K562 (cell line): ENCODE measurements at regions not wholly inside any gene's neighbourhood (a gene's known extent, or its start where the extent isn't known, plus 50 kb on each side); places are given as distances from the start of the nearest gene placed in this dataset.

Experiments used
- ATAC-seq: fragments of 200-7000 bp; cut with Tn5 transposase; 3 replicates; pipeline ENCODE4 v1.9.1; 2020; ENCODE audit warnings: moderate library complexity
- BruUV-seq: library from RNA; stranded (reverse); fragments of 400-500 nt; replicated peaks from 2 replicates; lab custom pipeline; 2021; lab: Mats Ljungman, UMichigan
- CTCF ChIA-PET: fragments of 300-600 bp; formaldehyde crosslinking; extraction: SDS; loops from one replicate; lab custom pipeline; 2021; ENCODE audit warnings: low intra/inter-chr PET ratio; lab: Yijun Ruan, JAX
- POLR2A ChIA-PET: fragments of 300-600, 350-650 bp; sonication (Branson Sonifier 250); formaldehyde crosslinking; extraction: SDS; loops from one replicate; lab custom pipeline; 2021; ENCODE audit warnings: antibody characterized with exemption, inconsistent platforms; lab: Yijun Ruan, JAX
- DNase-seq, 4 experiments: peaks; one replicate each; pipeline versions ENCODE4 v3.0.0 to v3.0.0-alpha.2; 2011 to 2018; ENCODE audit warnings: low spot score in 3 of 4, mixed read lengths in 3 of 4; ENCODE audit errors: extremely low read depth in 1 of 4
- FAIRE-seq: peaks from 2 replicates; lab custom pipeline; 2011; peaks lifted over from hg19 to GRCh38; lab: Jason Lieb, UNC
- H2AFZ ChIP-seq: 2 replicates; pipeline ENCODE4 v1.6.0; 2011; ENCODE audit warnings: low read depth, low read length, control low read depth, inconsistent platforms
- H3K27ac ChIP-seq: fragments of 200-600 bp; 3 replicates; pipeline ENCODE4 v1.8.0; 2011; ENCODE audit warnings: low read depth, mild to moderate bottlenecking, control low read depth, inconsistent platforms, low read length, moderate library complexity, mixed read lengths; ENCODE audit errors: extremely low read depth
- H3K27me3 ChIP-seq, 2 experiments: fragments of 300-600 bp in 1 of 2; 2 replicates in 1 of 2; 3 replicates in 1 of 2; pipeline versions ENCODE4 v1.6.0 to v1.8.0; 2011; ENCODE audit warnings: inconsistent platforms in 2 of 2, low read length in 2 of 2, mild to moderate bottlenecking in 1 of 2, mixed read lengths in 1 of 2, moderate library complexity in 1 of 2; ENCODE audit not compliant: control insufficient read depth in 2 of 2, insufficient read depth in 2 of 2
- H3K36me3 ChIP-seq: fragments of 300-600 bp; 3 replicates; pipeline ENCODE4 v1.8.0; 2011; ENCODE audit warnings: mild to moderate bottlenecking, low read length, inconsistent platforms; ENCODE audit not compliant: control insufficient read depth, insufficient read depth
- H3K4me1 ChIP-seq, 2 experiments: fragments of 200-600 bp in 1 of 2; replicated peaks in 1 of 2; 2 replicates in 1 of 2; 3 replicates in 1 of 2; pipeline versions ENCODE4 v1.5.1 to v1.8.0; 2011; ENCODE audit warnings: inconsistent platforms in 2 of 2, low read length in 2 of 2, mild to moderate bottlenecking in 1 of 2, mixed read lengths in 1 of 2, moderate library complexity in 1 of 2; ENCODE audit not compliant: control insufficient read depth in 2 of 2, insufficient read depth in 2 of 2
- H3K4me2 ChIP-seq: 2 replicates; pipeline ENCODE4 v1.6.1; 2011; ENCODE audit warnings: low read length, control low read depth, inconsistent platforms, mixed read lengths; ENCODE audit not compliant: insufficient read depth
- H3K4me3 ChIP-seq: fragments of 200-600 bp; sonication (generic), shearing (Covaris generic); 2 replicates; pipeline ENCODE4 v1.5.1; 2016; ENCODE audit warnings: control low read depth, inconsistent platforms
- H3K79me2 ChIP-seq: fragments of 200-600 bp; 3 replicates; pipeline ENCODE4 v1.8.0; 2011; ENCODE audit warnings: low read length, inconsistent platforms; ENCODE audit not compliant: control insufficient read depth, insufficient read depth
- H3K9ac ChIP-seq, 2 experiments: 2 replicates each; pipeline versions ENCODE4 v1.6.0 to v1.6.1; 2011; ENCODE audit warnings: low read depth in 2 of 2, low read length in 2 of 2, control low read depth in 1 of 2, inconsistent platforms in 1 of 2, mild to moderate bottlenecking in 1 of 2, mixed read lengths in 1 of 2; ENCODE audit not compliant: insufficient read depth in 1 of 2
- H3K9me1 ChIP-seq: one replicate; pipeline ENCODE4 v1.6.0; 2011; ENCODE audit warnings: inconsistent platforms, mild to moderate bottlenecking, low read length, moderate library complexity; ENCODE audit not compliant: control insufficient read depth, insufficient read depth
- H3K9me3 ChIP-seq: replicated peaks from 2 replicates; pipeline ENCODE4 v1.5.1; 2011; ENCODE audit warnings: low read depth, low read length, inconsistent platforms; ENCODE audit not compliant: control insufficient read depth, insufficient read depth
- H4K20me1 ChIP-seq: replicated peaks from 2 replicates; pipeline ENCODE4 v1.6.1; 2011; ENCODE audit warnings: low read length, inconsistent platforms, mixed read lengths; ENCODE audit not compliant: control insufficient read depth, insufficient read depth
- ARNT ChIP-seq, 2 experiments: fragments of 450-650 bp; IDR thresholded peaks; 2 replicates each; pipeline ENCODE4 v1.6.1; 2016; ENCODE audit warnings: mild to moderate bottlenecking in 1 of 2
- DLX4 ChIP-seq: fragments of 250-450 bp; sonication (Bioruptor Pico); IDR thresholded peaks from 2 replicates; pipeline ENCODE4 v1.6.1; 2021; ENCODE audit warnings: mild to moderate bottlenecking
- ETS2 ChIP-seq: IDR thresholded peaks from 2 replicates; pipeline ENCODE4 v1.6.1; 2016; ENCODE audit warnings: borderline replicate concordance, missing genetic modification characterization, mild to moderate bottlenecking, moderate library complexity, missing compliant biosample characterization; ENCODE audit not compliant: poor library complexity, severe bottlenecking
- FOXP4 ChIP-seq: sonication (generic); formaldehyde crosslinking; IDR thresholded peaks from 2 replicates; pipeline ENCODE4 v1.8.0; 2022; ENCODE audit warnings: mild to moderate bottlenecking, missing genetic modification reagents, borderline replicate concordance
- HDAC1 ChIP-seq, 2 experiments: fragments of 450-650 bp; IDR thresholded peaks; 2 replicates each; pipeline ENCODE4 v1.6.1; 2016 to 2017; ENCODE audit warnings: inconsistent platforms in 1 of 2, mild to moderate bottlenecking in 1 of 2, moderate library complexity in 1 of 2
- JUND ChIP-seq, 2 experiments: IDR thresholded peaks; 2 replicates in 1 of 2; 3 replicates in 1 of 2; pipeline ENCODE4 v1.6.1; 2011; ENCODE audit warnings: borderline replicate concordance in 2 of 2, low read depth in 2 of 2, low read length in 2 of 2, improper control_type of control experiment in 1 of 2, missing biosample characterization in 1 of 2, missing genetic modification characterization in 1 of 2, missing genetic modification reagents in 1 of 2
- KDM5B ChIP-seq: fragments of 200-600 bp; sonication (generic); IDR thresholded peaks from 2 replicates; pipeline ENCODE4 v1.6.1; 2012; ENCODE audit warnings: low read depth, mild to moderate bottlenecking, moderate library complexity, low read length, control low read depth, inconsistent platforms; ENCODE audit not compliant: insufficient replicate concordance
- XRCC3 ChIP-seq: fragments of 450-650 bp; IDR thresholded peaks from 2 replicates; pipeline ENCODE4 v1.6.1; 2017; ENCODE audit warnings: mild to moderate bottlenecking, moderate library complexity
- XRCC5 ChIP-seq: fragments of 200-400 bp; formaldehyde crosslinking; IDR thresholded peaks from 2 replicates; pipeline ENCODE4 v1.6.1; 2017; ENCODE audit warnings: low read depth, mild to moderate bottlenecking, low read length
- ZBTB1 ChIP-seq: sonication (generic); formaldehyde crosslinking; IDR thresholded peaks from 2 replicates; pipeline ENCODE4 v1.8.1; 2023; ENCODE audit warnings: missing genetic modification reagents, low read depth, mild to moderate bottlenecking, borderline replicate concordance
- ZFPM2 ChIP-seq: fragments of 250-450 bp; sonication (Bioruptor Pico); IDR thresholded peaks from 2 replicates; pipeline ENCODE4 v1.5.1; 2022; ENCODE audit warnings: mild to moderate bottlenecking
- ZNF311 ChIP-seq: fragments of 250-450 bp; sonication (Bioruptor Pico); IDR thresholded peaks from 2 replicates; pipeline ENCODE4 v1.4.0; 2020; ENCODE audit warnings: mild to moderate bottlenecking, moderate library complexity
- ZNF696 ChIP-seq: fragments of 250-450 bp; sonication (Bioruptor Pico); conservative IDR thresholded peaks from 2 replicates; pipeline ENCODE4 v1.4.0; 2020; ENCODE audit warnings: mild to moderate bottlenecking, moderate library complexity
- ZNF780A ChIP-seq: fragments of 250-450 bp; sonication (Bioruptor Pico); IDR thresholded peaks from 2 replicates; pipeline ENCODE4 v1.5.0; 2021; ENCODE audit warnings: mild to moderate bottlenecking
- WGBS: fragments of 100-300 bp; shearing (Covaris generic); methylation state at CpG from one replicate; pipeline ENCODE4 v1.1.6; 2016; ENCODE audit warnings: low coverage, mixed read lengths; ENCODE audit not compliant: insufficient coverage; ENCODE audit errors: missing lambda C conversion rate; 5-methylcytosine and 5-hydroxymethylcytosine counted together
- in situ Hi-C: fragments of 300-500 bp; cut with MboI; formaldehyde crosslinking; loops from 4 replicates; pipeline ENCODE4 v1.15.0; 2018; ENCODE audit warnings: inconsistent platforms, mixed read lengths
- intact Hi-C: fragments of 100-400 bp; cut with micrococcal nuclease; formaldehyde crosslinking; loops from 2 replicates; pipeline ENCODE4 v1.14.2; 2022
- TF ChIP-seq, protein P1 (sequence below): sonication (generic); formaldehyde crosslinking; IDR thresholded peaks from 2 replicates; pipeline ENCODE4 v1.9.0; 2022; ENCODE audit warnings: mild to moderate bottlenecking, missing genetic modification reagents

GRCh38 chr11:41836431-41836830 lies 377.0 kb upstream of the LRRC4C start:
- ChIA-PET POLR2A (no interaction called here), CTCF (no interaction called here)
- Histone ChIP-seq H3K9ac (no peak overlapping the region), H4K20me1 (no peaks in the 10 kb centered on the region), H3K27me3 (no peaks in the 10 kb centered on the region), H3K4me3 (no peak overlapping the region), H3K36me3 (no peaks in the 10 kb centered on the region), H3K79me2 (no peaks in the 10 kb centered on the region), H3K4me2 (no peak overlapping the region), H3K27ac (no peak overlapping the region), H3K4me1 (no peaks in the 10 kb centered on the region), H2AFZ (no peak overlapping the region), H3K9me3 (no peaks in the 10 kb centered on the region), H3K9me1 (no peaks in the 10 kb centered on the region)
- TF ChIP-seq ZNF311 (no peak), ARNT (IDR thresholded peaks at IDR 0.05) (no peak), ZBTB1 (CRISPR knock-in tag) (no peak), ETS2 (tag) (no peak)
- FAIRE-seq (no peak), ATAC-seq (no peak), DNase-seq (no peak)
- BruUV-seq = no TSS peak
- intact Hi-C loops = no loop called here
- in situ Hi-C loops = no loop called here
- WGBS = 0% methylated on average over 2 of the region's 2 CpGs

- BruUV-seq = no TSS peak
- POLR2A ChIA-PET = no interaction called here
- DNase-seq = no peak
- TF ChIP-seq DLX4 (CRISPR knock-in tag) = no peak
- no peak for TF ChIP-seq FOXP4
- TF ChIP-seq ZNF696 (CRISPR knock-in tag) = no peak
- TF ChIP-seq XRCC5 = no peak
- TF ChIP-seq, protein P1, sequence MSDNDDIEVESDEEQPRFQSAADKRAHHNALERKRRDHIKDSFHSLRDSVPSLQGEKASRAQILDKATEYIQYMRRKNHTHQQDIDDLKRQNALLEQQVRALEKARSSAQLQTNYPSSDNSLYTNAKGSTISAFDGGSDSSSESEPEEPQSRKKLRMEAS (CRISPR knock-in tag) = no peak
- TF ChIP-seq ZNF780A (CRISPR knock-in tag) = no peak
- TF ChIP-seq ZFPM2 = no peak
- TF ChIP-seq JUND (IDR thresholded peaks at IDR 0.05; ENCODE audit: borderline replicate concordance, low read depth, low read length) = no peak
- no peak for TF ChIP-seq JUND (tag; IDR thresholded peaks at IDR 0.05; ENCODE audit: borderline replicate concordance, low read depth, low read length)
- no peak for TF ChIP-seq KDM5B
- TF ChIP-seq XRCC3 = no peak
- TF ChIP-seq HDAC1 (IDR thresholded peaks at IDR 0.05) = no peak
Observed at GRCh38 chr11:41842673-41843072, 383.2 kb upstream of the LRRC4C start.

More at GRCh38 chr11:41842673-41843072, 383.2 kb upstream of the LRRC4C start:
- ATAC-seq (no peak), FAIRE-seq (no peak)
- Histone ChIP-seq H3K9me1 (no peaks in the 10 kb centered on the region), H3K4me3 (no peak overlapping the region), H3K4me1 (no peaks in the 10 kb centered on the region), H2AFZ (no peak overlapping the region), H3K9ac (no peak overlapping the region), H3K4me2 (no peak overlapping the region), H3K27ac (no peak overlapping the region), H3K79me2 (no peaks in the 10 kb centered on the region), H4K20me1 (no peaks in the 10 kb centered on the region), H3K9me3 (no peaks in the 10 kb centered on the region), H3K27me3 (no peaks in the 10 kb centered on the region), H3K36me3 (no peaks in the 10 kb centered on the region)
- intact Hi-C loops = no loop called here
- in situ Hi-C loops = no loop called here
- CTCF ChIA-PET = no interaction called here
- WGBS = 0% methylated on average over 8 of the region's 8 CpGs
